Fibroblast of peridontal ligament (primary cell): ENCODE measurements at regions not wholly inside any gene's neighbourhood (a gene's known extent, or its start where the extent isn't known, plus 50 kb on each side); places are given as distances from the start of the nearest gene placed in this dataset.

Source experiments
- DNase-seq: peaks from one replicate; pipeline ENCODE4 v3.0.0-alpha.2; 2010; ENCODE audit errors: extremely low read depth

DNA sequence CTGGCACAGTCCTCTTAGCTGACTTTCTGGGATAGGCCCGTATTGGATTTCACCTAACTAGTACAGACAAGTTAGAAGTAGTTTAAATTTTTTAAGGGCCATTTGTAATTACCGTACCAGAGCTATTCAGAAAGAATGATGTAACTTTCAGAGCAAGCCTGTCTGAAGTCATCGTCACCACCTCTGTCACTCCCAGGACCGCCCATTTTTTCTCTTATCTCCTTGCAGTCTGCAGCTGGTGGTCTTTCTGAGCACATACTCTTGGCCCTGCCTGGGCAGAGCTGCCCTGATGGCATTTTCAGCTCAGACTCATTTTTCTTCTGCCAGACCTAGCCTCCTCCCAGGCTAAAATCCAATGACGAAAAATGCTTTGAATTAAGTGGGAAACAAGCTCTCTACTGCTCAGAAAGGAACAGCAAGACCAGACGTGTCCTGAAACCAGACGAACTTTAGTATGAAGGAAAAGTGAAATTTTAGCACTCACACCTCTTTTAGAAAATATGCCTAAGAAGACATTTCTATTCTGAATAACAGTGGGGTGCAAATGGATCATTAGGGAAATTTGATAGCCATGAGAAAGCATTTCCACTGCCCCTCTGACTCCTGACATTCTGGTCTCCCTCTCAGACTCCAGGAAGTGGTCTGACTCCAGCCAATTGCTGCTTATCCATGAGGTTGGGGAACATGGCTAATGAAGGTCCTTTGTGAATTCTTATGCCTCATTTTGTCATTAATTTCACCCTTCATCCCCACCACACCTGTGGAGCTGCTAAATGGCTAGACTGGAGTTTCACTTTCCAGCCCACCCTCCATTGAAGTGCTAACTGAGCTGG, 162.4 kb upstream of the GYPA start:
- DNase-seq, result no peak

DNA sequence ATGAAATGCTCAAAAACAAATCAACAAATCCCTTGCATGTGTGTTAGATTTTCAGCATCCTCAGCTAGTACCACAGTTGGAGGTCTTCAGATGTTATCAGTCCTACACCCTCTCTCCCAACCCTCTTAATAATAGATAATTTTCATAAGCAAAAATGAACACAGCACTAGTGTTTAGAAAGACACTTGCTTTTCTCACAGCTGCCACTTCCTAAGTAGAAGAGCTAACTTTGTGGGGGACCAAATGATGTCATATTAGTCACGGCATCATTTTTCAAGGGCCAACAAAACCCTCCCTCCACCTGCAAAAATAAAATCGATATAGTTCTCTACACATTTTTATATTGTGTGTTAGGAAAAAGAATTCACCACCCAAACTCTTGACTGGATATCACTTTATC, 163.5 kb upstream of the GYPA start:
- no peak for DNase-seq

DNA sequence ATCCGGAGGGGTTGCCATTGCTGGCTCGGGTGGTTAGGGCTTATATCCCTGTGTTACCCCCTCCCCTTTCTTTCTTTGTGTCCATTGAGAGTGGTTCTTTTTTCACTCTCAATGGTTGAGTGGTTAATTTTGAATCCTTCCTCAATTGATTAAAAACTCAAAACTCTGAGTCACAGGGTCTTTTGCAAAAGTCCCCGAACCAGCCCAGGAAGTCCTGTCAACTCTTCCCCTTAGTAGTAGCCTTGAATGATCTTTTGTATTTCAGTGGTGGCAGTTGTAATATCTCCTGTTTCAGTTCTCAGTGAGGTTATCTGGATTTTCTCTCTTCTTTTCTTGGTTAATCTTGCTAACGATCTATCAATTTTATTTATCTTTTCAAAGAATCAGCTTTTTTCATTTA, 170.0 kb upstream of the GYPA start:
- DNase-seq, result no peak

DNA sequence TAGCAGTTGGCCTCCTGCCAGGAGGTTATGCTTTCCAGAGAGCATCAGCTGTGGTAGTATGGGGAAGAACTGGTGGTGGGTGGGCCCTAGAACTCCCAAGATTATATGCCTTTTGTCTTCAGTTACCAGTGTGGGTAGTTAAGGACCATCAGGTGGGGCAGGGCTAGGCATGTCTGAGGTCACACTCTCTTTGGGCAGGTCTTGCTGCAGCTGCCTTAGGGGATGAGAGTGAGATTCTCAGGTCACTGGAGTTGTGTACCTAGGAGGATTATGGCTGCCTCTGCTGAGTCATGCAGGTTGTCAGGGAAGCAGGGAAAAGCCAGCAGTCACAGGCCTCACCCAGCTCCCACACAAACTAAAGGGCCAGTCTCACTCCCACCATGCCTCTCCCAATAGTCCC, 172.9 kb upstream of the GYPA start:
- DNase-seq, result no peak

DNA sequence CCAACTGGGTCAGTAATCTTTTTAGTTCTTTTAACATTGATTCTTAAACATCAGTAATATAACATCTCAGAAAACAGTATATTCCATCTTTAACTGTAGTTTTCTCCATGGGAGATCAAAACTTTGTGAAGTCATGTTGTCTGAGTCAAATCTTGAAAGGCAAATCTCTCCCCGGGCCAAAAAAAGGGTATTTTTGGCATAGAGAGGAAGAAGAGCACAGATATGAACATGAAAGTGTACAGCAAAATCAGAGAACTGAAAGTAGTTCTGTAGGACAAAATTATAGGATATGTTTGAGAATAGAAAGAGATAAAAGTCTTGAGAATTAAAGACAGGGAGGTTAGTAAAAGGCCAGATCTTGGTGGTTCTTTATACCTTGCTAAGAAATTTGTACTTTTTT, 176.4 kb upstream of the GYPA start:
- no peak for DNase-seq

DNA sequence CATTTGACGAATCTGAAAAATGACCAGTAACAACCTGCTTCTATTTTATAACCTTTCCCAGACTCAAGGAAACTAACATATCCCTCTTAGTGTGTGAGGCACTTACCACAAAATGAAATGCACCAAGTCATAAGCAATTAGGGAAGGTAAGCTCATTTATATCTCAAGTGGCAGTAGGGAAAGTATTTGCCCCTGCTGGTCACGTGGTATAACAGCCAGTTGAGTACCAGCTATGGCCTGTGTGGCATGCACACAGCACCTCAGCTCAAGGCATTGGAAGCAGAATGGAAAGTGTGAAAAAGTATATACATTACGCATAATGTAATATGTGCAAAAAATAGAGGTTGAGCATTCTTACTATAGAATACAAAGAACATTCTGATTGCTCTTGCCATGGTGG, 178.3 kb upstream of the GYPA start:
- DNase-seq, result no peak

DNA sequence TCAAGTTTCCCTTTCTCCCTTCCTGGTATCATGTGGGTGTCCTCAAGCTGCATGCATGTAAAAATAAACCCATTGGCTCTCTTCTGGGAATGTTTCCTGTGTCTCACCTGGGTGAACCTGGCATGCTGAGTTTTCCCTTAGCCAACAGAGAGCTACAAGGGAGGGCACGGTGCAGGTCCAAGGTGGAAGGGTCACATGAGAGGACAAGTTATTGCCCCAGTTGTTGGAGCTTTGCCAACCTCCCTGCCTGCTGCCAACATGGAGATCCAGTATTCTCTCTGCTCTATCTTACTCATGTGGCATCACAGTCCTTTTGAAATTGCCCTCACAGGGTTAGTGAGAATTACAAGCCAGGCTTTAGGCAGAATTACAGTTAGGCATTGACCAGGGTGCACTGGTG, 196.1 kb upstream of the GYPA start:
- DNase-seq, result no peak

DNA sequence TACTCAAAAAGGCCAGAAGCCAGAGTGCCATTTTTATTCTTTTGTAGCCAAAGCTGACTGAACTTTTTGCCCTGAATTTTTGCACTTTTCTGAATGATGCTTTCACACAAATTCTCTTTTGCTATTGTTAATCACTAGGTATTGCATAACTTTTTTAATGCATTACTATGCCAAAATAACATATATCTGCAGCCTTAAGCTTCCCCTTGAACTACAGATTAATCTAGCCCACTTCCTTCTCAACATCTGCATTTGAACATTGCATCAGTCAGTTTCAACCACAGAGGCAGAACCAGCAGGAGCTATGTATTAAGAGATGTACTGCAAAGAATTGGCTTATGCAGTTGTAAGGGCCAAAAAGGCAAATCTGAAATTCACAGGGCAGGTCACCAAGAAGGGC, 197.6 kb upstream of the GYPA start:
- DNase-seq, result no peak

DNA sequence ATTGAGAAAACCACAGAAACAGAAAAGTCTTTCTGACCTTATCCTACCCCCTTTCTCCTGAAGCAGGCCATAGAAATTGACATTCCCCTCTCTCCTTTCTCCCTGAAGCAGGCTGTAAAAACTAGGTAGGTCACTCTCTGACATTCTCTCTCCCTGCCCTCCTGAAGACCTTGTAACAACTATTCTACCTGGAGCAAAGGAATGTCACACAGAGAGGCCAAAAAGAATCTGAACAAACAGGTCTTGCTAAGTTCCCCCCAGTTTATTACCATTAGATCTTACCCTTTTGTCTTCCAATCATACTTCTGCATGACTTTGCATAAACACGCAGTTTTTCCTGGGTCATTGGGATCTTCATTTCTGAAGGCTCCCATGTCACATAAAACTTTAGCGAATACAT, 198.3 kb upstream of the GYPA start:
- no peak for DNase-seq

DNA sequence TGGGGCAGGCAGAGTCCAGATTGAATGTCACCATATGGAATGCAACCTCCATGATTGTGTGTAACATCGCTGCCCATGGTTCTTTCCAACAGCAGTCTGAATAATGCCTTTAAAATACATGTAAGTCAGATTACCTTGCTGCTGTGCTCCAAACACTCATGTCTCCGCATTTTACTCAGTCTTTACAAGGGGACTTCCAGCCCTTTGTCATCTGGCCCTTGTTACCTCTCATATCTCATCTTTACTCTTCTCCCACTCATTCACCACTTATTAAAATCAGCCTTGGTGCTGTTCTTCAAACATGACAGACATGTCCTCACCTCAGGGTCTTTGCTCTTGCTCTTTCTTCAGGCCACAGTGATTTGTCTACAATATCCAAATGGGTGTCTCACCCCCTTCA, 200.4 kb upstream of the GYPA start:
- DNase-seq, result no peak

DNA sequence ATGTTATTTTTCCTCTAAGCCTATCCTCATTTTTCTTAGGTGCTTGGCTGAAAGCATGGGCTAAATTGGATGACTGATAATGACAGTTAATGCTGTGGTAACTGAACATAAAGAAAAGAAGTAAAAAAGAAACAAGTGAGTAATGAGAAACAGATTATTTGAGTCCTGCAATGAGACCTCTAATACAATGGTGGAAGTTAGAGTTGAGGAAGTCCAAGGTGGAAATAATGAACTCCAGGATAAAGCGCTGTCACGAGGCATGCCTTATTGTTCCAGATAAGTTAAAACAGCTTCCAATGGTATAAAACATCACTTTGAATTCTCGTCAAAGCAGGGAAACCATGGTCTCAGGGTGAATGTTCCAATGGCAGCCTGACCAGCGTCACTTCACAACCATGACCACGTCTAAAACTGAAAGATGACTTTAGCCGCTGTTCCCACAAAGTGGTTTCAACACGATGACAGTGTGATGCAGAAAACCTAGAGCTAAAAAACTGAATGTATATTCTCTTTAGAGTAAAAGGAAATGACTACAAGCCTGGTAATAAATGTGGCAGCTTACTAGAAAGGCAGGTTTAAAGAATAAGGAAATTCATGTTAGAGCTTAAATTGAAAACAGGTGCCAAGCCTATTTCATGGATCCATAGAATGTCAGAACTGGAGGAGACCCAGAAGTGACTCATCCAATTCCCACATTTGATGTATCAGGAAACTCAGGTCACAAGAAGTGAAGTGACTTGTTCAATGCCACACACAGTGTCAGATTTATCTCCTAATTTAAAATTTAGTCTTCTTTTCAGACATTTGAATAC, 202.6 kb upstream of the GYPA start:
- DNase-seq, result peak; percentile 2

DNA sequence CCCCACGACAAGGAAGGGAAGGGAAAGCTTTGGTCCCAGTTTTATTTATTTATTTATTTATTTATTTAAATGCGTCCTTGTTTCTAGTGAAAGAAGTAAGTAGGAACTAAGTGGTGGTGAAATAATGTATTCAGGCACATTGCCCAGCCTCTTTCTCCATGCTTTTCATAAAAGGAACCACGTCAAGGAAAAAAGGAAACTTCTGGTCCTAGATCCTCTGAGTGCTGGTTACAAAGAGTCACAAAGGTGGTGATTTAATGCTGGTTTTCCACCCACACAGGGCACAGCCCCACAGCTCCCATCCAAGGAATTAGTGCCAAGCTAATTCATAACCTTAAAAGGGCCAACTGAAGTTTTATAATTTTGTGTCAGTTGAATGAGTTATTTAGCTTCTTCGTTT, 206.6 kb upstream of the GYPA start:
- DNase-seq, result no peak

DNA sequence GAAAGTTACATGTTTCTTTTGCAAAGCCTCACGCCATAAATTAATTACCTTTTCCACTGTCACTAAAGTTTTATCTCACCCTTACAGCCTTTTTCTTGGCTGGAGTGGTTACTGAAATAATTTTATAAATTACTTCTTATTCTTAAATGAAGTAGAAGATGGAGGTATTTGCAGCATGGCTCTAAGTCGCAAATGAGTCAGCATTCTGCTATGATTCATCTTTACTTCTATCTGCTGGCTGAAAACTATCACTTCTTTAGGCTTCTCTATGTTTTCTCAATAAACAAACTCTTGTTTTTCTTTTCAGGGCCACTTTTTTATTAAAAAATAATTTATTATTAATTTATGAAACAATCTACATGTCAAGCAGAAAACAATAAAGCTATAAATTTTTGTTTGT, 210.2 kb upstream of the GYPA start:
- DNase-seq, result no peak

DNA sequence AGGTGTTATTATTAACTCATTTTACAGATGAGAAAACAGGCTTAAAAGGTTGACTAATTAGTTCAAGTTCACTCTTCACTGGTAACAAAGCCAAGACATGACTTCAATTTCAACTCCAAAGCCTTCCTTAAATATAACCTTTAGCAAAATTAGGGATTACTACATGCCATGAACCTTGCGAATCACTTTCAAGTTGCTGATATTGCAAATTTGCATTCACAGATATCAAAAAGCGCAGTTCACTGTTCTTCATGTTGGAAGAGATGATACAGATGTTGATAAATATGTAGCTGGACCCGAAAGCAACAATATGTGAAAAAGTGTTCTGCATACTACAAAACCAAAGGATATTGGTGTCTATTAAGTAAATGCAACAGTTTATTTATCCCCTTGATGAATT, 210.8 kb upstream of the GYPA start:
- DNase-seq, result no peak

DNA sequence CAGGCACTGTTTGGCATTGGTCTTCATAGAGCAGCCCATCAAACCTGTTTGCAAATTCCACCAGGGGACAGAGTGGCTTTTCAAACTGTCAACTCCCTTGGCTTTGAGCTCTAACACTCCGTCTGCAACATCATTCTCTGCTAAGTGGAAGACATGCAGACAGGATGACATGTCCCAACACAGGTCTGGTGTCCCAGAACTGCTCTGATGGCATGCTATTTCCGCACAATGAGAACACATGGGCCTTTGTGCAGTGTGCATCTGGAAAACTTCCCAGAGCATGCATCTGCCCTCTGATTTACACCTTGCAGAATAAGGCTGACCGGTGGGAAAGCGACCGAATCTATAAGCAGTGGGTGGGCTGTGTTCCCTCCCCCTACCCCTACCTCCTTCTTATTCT, 212.8 kb upstream of the GYPA start:
- no peak for DNase-seq

DNA sequence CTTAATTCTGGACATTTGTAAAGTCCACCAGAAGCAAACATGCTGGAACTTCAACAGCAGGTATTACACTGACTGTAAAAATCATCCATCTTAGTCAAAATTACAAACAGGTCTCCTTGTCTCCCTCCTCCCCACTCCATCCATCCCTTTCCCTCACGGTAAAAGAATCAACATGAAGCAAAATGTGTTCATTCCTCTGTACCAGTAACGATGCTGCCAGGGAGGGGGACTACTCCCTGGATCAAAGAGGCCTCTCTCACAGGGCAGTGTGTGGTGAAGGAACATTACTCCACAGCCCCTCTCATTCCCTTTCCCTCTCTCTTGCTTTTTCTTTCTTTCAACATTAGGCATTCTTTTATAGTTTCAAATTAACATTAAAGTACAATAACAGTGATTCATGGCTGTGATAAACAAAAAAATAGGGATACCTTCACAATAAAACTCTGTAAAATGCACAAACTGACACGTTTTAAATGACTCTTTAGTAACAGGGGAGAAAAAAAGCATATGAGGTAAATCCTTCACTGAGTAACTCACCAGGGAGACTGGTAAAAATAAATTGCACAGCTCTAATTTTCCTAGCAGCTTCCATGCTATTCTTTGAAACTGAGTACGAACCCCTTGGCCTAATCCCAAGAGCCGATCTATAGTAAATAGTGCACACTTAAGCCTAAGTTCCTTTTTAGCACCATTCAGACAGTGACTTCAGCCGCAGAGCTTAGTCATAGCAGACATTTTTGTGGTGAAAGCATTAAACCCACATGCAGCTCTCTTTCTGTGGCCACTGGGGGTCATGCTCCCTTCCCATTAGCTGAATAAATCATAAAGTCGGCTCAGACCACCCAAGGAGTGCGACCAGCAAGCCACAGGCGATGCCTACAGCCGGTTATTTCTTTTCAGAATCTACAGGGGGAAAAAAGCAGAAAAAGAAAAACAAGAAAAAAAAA, 215.6 kb upstream of the GYPA start:
- peak; percentile 18 for DNase-seq

DNA sequence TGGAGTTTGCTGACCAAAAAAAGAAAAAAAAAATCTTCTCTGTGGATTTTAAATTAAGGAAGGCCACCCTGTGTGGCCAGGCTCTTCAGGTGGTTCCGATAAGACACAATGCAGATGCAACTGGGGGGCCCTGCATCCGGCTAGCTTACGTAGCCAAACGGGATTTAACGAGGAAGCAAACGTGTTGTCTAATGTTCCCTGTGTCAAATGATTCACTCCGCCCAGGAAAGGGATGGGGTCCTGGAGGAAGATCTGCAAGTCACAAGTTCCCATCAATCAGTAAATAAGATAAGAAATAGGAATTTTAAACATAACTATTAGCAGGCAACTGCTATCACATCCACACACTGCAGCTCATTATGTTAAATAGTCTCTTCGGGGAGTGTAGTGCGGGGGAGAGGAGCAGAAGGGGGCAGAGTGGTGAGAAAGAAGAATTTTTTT, 216.4 kb upstream of the GYPA start:
- no peak for DNase-seq

DNA sequence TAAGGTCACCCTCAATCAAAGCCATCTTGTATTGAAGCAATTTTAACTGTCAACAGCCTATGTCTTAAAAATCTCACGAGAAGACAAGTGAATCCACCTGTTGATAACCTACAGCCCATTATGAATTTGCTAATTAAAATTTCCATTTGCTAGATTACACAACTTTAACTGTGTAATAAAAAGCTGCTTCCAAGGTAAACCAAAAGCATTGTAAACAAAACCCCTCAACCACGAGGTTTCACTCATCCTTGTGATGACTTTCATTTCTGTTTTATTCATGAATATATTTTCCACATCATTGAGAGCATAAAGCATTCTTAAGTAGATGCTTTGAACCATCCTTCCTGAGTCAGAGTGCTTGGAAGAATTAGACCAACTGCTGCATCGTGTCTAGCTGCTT, 217.5 kb upstream of the GYPA start:
- DNase-seq, result no peak

DNA sequence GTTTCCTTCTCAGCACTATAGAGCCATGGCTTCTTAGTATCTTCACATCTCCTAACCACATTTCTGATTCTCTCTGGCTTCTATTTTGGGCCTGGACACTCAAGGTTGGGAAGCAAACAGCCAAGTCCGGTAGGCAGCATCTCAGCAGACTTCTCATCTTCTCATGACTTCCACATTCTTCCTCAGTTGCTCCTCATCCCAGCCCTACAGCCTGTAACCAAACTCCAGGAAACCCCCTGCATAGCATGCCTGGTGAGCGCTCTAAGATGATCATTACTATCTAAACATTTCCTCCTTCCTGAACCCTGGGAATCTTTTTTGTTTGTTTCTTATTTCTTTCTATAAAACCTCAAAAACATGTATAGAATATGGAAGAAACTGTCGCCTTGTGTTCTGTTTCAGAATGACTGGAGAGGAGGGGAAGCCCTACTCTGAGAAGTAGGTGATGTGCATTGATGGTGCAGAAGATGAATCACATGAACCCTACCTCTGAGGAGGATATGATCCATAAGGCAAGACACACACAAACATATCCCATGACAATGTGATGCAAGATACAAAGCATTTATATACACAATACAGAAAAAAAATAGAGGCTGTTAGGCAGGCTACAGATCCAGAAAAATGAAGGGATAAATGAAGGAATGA, 219.8 kb upstream of the GYPA start:
- no peak for DNase-seq

DNA sequence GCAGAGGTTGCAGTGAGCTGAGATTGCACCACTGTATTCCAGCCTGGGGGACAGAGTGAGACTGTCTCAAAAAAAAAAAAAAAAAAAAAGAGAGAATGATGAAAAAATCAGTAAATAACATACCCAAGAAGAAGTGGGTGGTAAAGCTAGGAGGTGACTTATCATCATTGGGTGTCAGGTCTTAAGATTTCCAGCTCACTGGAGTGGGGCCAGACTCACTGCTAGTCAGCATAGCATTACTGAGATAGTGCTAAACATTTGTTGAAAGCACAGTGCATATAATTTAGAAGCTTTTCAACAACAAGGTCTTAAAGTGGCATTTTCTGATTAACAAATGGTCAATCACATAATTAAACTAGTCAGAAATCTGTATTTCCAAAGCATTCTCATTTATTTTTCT, 221.8 kb upstream of the GYPA start:
- no peak for DNase-seq

DNA sequence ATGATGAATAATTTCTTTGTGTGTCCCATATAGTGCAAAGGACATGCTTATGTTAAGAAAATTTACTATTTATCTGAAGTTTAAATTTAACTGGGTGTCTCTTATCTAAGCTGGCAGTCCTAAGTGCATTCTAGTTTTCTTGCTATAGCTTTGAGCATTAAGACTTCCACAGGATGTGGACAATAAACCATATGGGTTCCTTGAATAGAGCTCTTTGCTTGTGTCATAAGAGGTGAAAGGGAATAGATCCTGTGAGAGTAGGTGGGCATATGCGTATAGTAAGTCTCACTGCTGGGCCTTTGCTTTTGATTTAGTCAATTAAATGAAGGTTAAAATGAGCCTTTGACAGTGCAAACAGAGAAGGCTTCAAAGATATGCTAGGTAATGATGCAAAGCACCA, 223.4 kb upstream of the GYPA start:
- no peak for DNase-seq

DNA sequence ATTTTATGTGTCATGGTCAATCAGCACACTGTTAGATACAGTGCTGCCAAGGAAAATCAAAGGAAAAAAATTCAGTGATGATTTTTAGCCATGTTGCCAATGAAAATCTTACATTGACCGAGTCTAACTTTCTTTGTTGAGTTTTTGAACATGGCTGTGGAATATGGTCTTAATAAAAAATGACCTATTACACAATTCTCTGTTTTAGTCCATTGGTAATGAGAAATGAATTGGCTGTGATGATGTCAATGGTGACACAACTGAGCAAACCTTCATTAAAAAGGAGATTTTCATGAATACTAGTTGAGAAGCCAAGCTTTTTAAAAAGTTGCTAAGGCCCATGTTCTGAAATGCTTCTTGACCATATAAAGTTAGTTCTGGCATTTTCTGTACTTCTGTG, 225.9 kb upstream of the GYPA start:
- DNase-seq, result no peak
